Heart left ventricle (tissue), 13 donors: ENCODE measurements at regions not wholly inside any gene's neighbourhood (a gene's known extent, or its start where the extent isn't known, plus 50 kb on each side); places are given as distances from the start of the nearest gene placed in this dataset.

Experiments used
- POLR2A ChIP-seq, 2 donors: fragments of 450-650 bp; IDR thresholded peaks; one replicate each; pipeline ENCODE4 v1.6.1; 2017; ENCODE audit warnings: antibody characterized with exemption in 2 of 2, mild to moderate bottlenecking in 2 of 2, moderate library complexity in 2 of 2
- TF ChIP-seq, protein P1 (sequence below), 12 donors: fragments of 200-600 bp; sonication (generic) in 4 of 12; IDR thresholded peaks; one replicate each; pipeline versions ENCODE4 v1.5.0 to v1.8.0; 2018 to 2022; ENCODE audit warnings: antibody characterized with exemption in 12 of 12, mild to moderate bottlenecking in 5 of 12
- donor health status: ischemic (EF 13 %, LVEDD 7.1; RV severe dilation, severe dysfunction).
- donor health status: DM: no; HTN: yes; CAD: no.
- donor health status: DM: no; HTN: no; CAD: no.
- donor health status: ischemic (EF 25% LVEDD 6.9; RV normal size, moderate dysfunction).
- donor health status: ischemic (EF 25% LVEDD 5.7; RV mildly dilated, moderate dysfunction).
- donor health status: ischemic (EF 35%, LVEDD 5.7; RV mildly dilated, moderate dysfunction).
- donor health status: nonischemic (EF 11% LVEDD 7.7; RV severe dilation, severe dysfunction).
- donor health status: DM: yes; HTN: yes; CAD: no.
- donor health status: PGD.
- donor health status: ischemic (EF 29% LVEDD 5.4; RV normal size, mild dysfunction).
- donor health status: nonischemic (EF 23%, LVEDD 6.1; RV moderate dilation, normal function).

DNA sequence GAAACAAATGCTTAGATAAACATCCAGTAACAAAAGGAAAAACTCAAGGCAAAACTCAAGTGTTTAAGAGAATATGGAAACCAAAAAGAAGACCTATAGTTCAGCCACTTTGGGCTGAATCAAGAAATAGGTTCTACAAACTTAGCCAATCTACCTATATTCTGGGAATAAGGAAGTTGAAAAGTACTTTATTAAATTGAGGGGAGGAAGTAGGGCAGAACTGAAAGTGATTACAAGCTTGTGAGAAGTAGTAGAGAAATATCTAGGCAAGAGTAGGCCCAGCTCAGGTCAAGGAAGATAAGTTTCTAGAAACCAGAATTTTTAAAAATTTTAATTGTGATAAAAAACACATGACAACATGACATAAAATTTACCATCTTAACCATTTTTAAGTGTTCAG lies 384.8 kb upstream of the PCSK5 start:
- TF ChIP-seq, protein P1, sequence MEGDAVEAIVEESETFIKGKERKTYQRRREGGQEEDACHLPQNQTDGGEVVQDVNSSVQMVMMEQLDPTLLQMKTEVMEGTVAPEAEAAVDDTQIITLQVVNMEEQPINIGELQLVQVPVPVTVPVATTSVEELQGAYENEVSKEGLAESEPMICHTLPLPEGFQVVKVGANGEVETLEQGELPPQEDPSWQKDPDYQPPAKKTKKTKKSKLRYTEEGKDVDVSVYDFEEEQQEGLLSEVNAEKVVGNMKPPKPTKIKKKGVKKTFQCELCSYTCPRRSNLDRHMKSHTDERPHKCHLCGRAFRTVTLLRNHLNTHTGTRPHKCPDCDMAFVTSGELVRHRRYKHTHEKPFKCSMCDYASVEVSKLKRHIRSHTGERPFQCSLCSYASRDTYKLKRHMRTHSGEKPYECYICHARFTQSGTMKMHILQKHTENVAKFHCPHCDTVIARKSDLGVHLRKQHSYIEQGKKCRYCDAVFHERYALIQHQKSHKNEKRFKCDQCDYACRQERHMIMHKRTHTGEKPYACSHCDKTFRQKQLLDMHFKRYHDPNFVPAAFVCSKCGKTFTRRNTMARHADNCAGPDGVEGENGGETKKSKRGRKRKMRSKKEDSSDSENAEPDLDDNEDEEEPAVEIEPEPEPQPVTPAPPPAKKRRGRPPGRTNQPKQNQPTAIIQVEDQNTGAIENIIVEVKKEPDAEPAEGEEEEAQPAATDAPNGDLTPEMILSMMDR (IDR thresholded peaks at IDR 0.05) = no peak
- TF ChIP-seq POLR2A (IDR thresholded peaks at IDR 0.05) = no peak
